ENCODE measurements at regions not wholly inside any gene's neighbourhood (a gene's known extent, or its start where the extent isn't known, plus 50 kb on each side); places are given as distances from the start of the nearest gene placed in this dataset.

GRCh38 chr1:30140566-30140965 is 582.8 kb downstream of the MATN1 start:
- H3K4me3 ChIP-seq (ENCODE audit: control insufficient read depth, low read depth, low read length) = no peak overlapping the region
- DNase-seq (ENCODE audit: low read depth) = no peak
- TF ChIP-seq, protein P1, sequence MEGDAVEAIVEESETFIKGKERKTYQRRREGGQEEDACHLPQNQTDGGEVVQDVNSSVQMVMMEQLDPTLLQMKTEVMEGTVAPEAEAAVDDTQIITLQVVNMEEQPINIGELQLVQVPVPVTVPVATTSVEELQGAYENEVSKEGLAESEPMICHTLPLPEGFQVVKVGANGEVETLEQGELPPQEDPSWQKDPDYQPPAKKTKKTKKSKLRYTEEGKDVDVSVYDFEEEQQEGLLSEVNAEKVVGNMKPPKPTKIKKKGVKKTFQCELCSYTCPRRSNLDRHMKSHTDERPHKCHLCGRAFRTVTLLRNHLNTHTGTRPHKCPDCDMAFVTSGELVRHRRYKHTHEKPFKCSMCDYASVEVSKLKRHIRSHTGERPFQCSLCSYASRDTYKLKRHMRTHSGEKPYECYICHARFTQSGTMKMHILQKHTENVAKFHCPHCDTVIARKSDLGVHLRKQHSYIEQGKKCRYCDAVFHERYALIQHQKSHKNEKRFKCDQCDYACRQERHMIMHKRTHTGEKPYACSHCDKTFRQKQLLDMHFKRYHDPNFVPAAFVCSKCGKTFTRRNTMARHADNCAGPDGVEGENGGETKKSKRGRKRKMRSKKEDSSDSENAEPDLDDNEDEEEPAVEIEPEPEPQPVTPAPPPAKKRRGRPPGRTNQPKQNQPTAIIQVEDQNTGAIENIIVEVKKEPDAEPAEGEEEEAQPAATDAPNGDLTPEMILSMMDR (IDR thresholded peaks at IDR 0.05; ENCODE audit: control insufficient read depth, insufficient read depth, low read depth, low read length, missing control alignments) = no peak

DNA sequence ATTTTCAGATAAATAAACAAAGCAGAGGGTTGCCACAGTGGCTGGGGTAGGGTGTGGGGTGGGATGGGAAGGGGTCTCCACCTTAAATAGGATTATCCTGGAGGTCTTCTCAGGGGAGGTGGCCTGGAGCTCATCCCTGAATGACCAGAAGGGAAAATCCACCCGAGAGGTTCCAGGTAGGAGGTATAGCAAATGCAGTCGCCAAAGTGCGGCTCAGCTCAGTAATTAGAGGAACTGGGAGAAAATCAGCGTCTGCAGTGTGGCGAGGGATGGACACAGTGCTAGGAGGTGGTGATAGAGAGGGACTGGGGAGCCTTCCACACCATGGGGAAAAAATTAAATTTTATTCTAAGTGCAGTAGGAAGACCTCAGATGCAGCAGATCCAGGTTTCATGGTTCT is 584.5 kb downstream of the MATN1 start:
- DNase-seq (ENCODE audit: low read depth) = no peak
- no peak overlapping the region for H3K4me3 ChIP-seq (ENCODE audit: control insufficient read depth, low read depth, low read length)
- TF ChIP-seq, protein P1 (IDR thresholded peaks at IDR 0.05; ENCODE audit: control insufficient read depth, insufficient read depth, low read depth, low read length, missing control alignments) = no peak

- no peak overlapping the region for H3K4me3 ChIP-seq (ENCODE audit: control insufficient read depth, low read depth, low read length)
- TF ChIP-seq, protein P1 (IDR thresholded peaks at IDR 0.05; ENCODE audit: control insufficient read depth, insufficient read depth, low read depth, low read length, missing control alignments) = no peak
- no peak for DNase-seq (ENCODE audit: low read depth)
Measured at GRCh38 chr1:30137001-30137400, 586.4 kb downstream of the MATN1 start.

GRCh38 chr1:30135698-30136097 is 587.7 kb downstream of the MATN1 start:
- no peak overlapping the region for H3K4me3 ChIP-seq (ENCODE audit: control insufficient read depth, low read depth, low read length)
- TF ChIP-seq, protein P1 (IDR thresholded peaks at IDR 0.05; ENCODE audit: control insufficient read depth, insufficient read depth, low read depth, low read length, missing control alignments) = no peak
- DNase-seq (ENCODE audit: low read depth) = no peak

GRCh38 chr1:30134466-30135217 is 588.7 kb downstream of the MATN1 start:
- DNase-seq (ENCODE audit: low read depth) = no peak
- H3K4me3 ChIP-seq (ENCODE audit: control insufficient read depth, low read depth, low read length) = no peak overlapping the region
- TF ChIP-seq, protein P1 (IDR thresholded peaks at IDR 0.05; ENCODE audit: control insufficient read depth, insufficient read depth, low read depth, low read length, missing control alignments) = no peak

DNA sequence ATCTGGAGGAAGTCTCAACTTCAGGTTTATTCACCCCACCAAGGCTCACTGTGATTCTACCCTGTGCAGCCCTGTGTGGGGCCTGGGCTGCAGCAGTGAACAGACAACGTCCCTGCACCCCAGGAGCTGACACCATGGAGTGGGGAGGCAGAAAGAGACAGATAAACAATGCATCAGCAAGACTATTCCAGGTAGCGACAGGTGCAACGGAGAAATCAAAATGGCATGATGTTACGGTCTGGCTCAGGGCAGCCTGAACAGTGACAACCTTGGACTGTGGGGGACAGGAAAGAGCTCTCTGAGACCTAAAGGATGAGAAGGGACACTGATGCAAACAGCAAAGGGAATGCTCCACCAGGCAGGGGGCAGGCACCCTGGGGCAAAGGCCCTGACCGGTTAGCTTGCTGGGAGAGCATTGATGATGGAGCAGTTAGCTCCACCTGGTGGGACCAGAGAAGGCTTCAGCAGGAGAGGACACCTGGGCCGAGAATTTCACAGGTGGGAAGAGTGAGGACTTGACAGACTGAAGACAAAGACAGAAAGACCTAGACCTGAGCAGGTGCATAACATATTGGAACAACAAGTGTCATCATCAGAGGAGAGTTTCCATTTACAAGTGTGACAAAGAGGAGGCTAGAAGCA is 589.9 kb downstream of the MATN1 start:
- TF ChIP-seq, protein P1 (IDR thresholded peaks at IDR 0.05; ENCODE audit: control insufficient read depth, insufficient read depth, low read depth, low read length, missing control alignments) = no peak
- H3K4me3 ChIP-seq (ENCODE audit: control insufficient read depth, low read depth, low read length) = no peak overlapping the region
- DNase-seq (ENCODE audit: low read depth) = no peak

Measured in AG09309 (cell line).